Skeletal muscle satellite cell (primary cell): ENCODE measurements at regions not wholly inside any gene's neighbourhood (a gene's known extent, or its start where the extent isn't known, plus 50 kb on each side); places are given as distances from the start of the nearest gene placed in this dataset.

Experiments
- H3K27me3 ChIP-seq: 2 replicates; pipeline ENCODE4 v1.7.0; 2013; ENCODE audit warnings: low read length; ENCODE audit not compliant: control insufficient read depth, insufficient read depth
- H3K36me3 ChIP-seq: 2 replicates; pipeline ENCODE4 v1.7.0; 2013; ENCODE audit warnings: mild to moderate bottlenecking, control low read depth, low read length; ENCODE audit not compliant: insufficient read depth
- H3K4me1 ChIP-seq: 2 replicates; pipeline ENCODE4 v1.7.0; 2013; ENCODE audit warnings: low read length; ENCODE audit not compliant: control insufficient read depth, insufficient read depth
- H3K4me2 ChIP-seq: 2 replicates; pipeline ENCODE4 v1.7.0; 2013; ENCODE audit warnings: mild to moderate bottlenecking, low read length
- H3K4me3 ChIP-seq: 2 replicates; pipeline ENCODE4 v1.7.0; 2013; ENCODE audit warnings: low read length
- H3K9ac ChIP-seq: 2 replicates; pipeline ENCODE4 v1.7.0; 2013; ENCODE audit warnings: mild to moderate bottlenecking, low read depth, low read length, moderate library complexity
- H3K9me3 ChIP-seq: replicated peaks from 2 replicates; pipeline ENCODE4 v1.7.0; 2013; ENCODE audit warnings: mild to moderate bottlenecking, control low read depth, low read length

GRCh38 chr1:65486613-65487012 lies 66.1 kb downstream of the LEPR start:
- H3K9ac ChIP-seq, result no peak overlapping the region
- no peak overlapping the region for H3K4me3 ChIP-seq
- H3K36me3 ChIP-seq, result no peaks in the 10 kb centered on the region
- H3K4me1 ChIP-seq, result no peaks in the 10 kb centered on the region
- no peaks in the 10 kb centered on the region for H3K27me3 ChIP-seq
- H3K4me2 ChIP-seq, result no peak overlapping the region
- H3K9me3 ChIP-seq, result no peaks in the 10 kb centered on the region

GRCh38 chr1:65489481-65489880 lies 69.0 kb downstream of the LEPR start:
- Histone ChIP-seq H3K9ac (no peak overlapping the region), H3K27me3 (no peaks in the 10 kb centered on the region), H3K36me3 (no peaks in the 10 kb centered on the region), H3K4me3 (no peak overlapping the region), H3K9me3 (no peaks in the 10 kb centered on the region), H3K4me1 (peaks cover 4% of the 10 kb centered on the region), H3K4me2 (no peak overlapping the region)

GRCh38 chr1:65490231-65491009 lies 70.0 kb downstream of the LEPR start:
- Histone ChIP-seq H3K4me3 (no peak overlapping the region), H3K9ac (no peak overlapping the region), H3K9me3 (no peaks in the 10 kb centered on the region), H3K4me2 (no peak overlapping the region), H3K36me3 (no peaks in the 10 kb centered on the region), H3K4me1 (peaks cover 4% of the 10 kb centered on the region), H3K27me3 (no peaks in the 10 kb centered on the region)

GRCh38 chr1:65491472-65491871 lies 71.0 kb downstream of the LEPR start:
- Histone ChIP-seq H3K9me3 (no peaks in the 10 kb centered on the region), H3K36me3 (no peaks in the 10 kb centered on the region), H3K4me1 (peaks cover 4% of the 10 kb centered on the region), H3K27me3 (no peaks in the 10 kb centered on the region), H3K4me2 (no peak overlapping the region), H3K4me3 (no peak overlapping the region), H3K9ac (no peak overlapping the region)

GRCh38 chr1:65493802-65494201 lies 73.3 kb downstream of the LEPR start:
- Histone ChIP-seq H3K4me3 (no peak overlapping the region), H3K9ac (no peak overlapping the region), H3K9me3 (no peaks in the 10 kb centered on the region), H3K36me3 (no peaks in the 10 kb centered on the region), H3K4me2 (no peak overlapping the region), H3K4me1 (peaks cover 4% of the 10 kb centered on the region), H3K27me3 (no peaks in the 10 kb centered on the region)

- no peak overlapping the region for H3K4me3 ChIP-seq
- H3K9ac ChIP-seq, result no peak overlapping the region
- peaks cover 4% of the 10 kb centered on the region for H3K4me1 ChIP-seq
- no peak overlapping the region for H3K4me2 ChIP-seq
- no peaks in the 10 kb centered on the region for H3K27me3 ChIP-seq
- no peaks in the 10 kb centered on the region for H3K9me3 ChIP-seq
- H3K36me3 ChIP-seq, result no peaks in the 10 kb centered on the region
These were observed 74.2 kb downstream of the LEPR start for GRCh38 chr1:65494671-65495070.

- no peaks in the 10 kb centered on the region for H3K9me3 ChIP-seq
- peaks cover 4% of the 10 kb centered on the region for H3K4me1 ChIP-seq
- H3K9ac ChIP-seq, result no peak overlapping the region
- no peak overlapping the region for H3K4me2 ChIP-seq
- no peaks in the 10 kb centered on the region for H3K27me3 ChIP-seq
- H3K4me3 ChIP-seq, result no peak overlapping the region
- no peaks in the 10 kb centered on the region for H3K36me3 ChIP-seq
These were observed 74.7 kb downstream of the LEPR start for GRCh38 chr1:65495137-65495536.

- Histone ChIP-seq H3K9ac (no peak overlapping the region), H3K4me1 (peaks cover 4% of the 10 kb centered on the region), H3K27me3 (no peaks in the 10 kb centered on the region), H3K4me2 (no peak overlapping the region), H3K36me3 (no peaks in the 10 kb centered on the region), H3K4me3 (no peak overlapping the region), H3K9me3 (no peaks in the 10 kb centered on the region)
These were observed 76.9 kb downstream of the LEPR start for GRCh38 chr1:65497256-65497830.

GRCh38 chr1:65503427-65503826 lies 83.0 kb downstream of the LEPR start:
- Histone ChIP-seq H3K9ac (no peak overlapping the region), H3K4me3 (no peak overlapping the region), H3K4me1 (peaks cover 18% of the 10 kb centered on the region), H3K36me3 (no peaks in the 10 kb centered on the region), H3K9me3 (no peaks in the 10 kb centered on the region), H3K4me2 (no peak overlapping the region), H3K27me3 (no peaks in the 10 kb centered on the region)

GRCh38 chr1:65504263-65504662 lies 83.8 kb downstream of the LEPR start:
- no peaks in the 10 kb centered on the region for H3K36me3 ChIP-seq
- no peaks in the 10 kb centered on the region for H3K9me3 ChIP-seq

GRCh38 chr1:65505547-65506300 lies 85.3 kb downstream of the LEPR start:
- Histone ChIP-seq H3K4me3 (no peak overlapping the region), H3K4me1 (peaks cover 35% of the 10 kb centered on the region), H3K27me3 (no peaks in the 10 kb centered on the region), H3K9me3 (no peaks in the 10 kb centered on the region), H3K9ac (no peak overlapping the region), H3K4me2 (no peak overlapping the region), H3K36me3 (no peaks in the 10 kb centered on the region)

More at GRCh38 chr1:65504263-65504662, 83.8 kb downstream of the LEPR start:
- H3K4me1 ChIP-seq, result peaks cover 21% of the 10 kb centered on the region
- H3K4me3 ChIP-seq, result no peak overlapping the region
- no peak overlapping the region for H3K9ac ChIP-seq
- H3K4me2 ChIP-seq, result no peak overlapping the region
- no peaks in the 10 kb centered on the region for H3K27me3 ChIP-seq
